ENCODE measurements at regions not wholly inside any gene's neighbourhood (a gene's known extent, or its start where the extent isn't known, plus 50 kb on each side); places are given as distances from the start of the nearest gene placed in this dataset.
"Not testable (repeated sequence)": the region's sequence is repeated elsewhere in the genome, so short reads cannot be mapped to it uniquely, and the experiment has no call there.

DNA sequence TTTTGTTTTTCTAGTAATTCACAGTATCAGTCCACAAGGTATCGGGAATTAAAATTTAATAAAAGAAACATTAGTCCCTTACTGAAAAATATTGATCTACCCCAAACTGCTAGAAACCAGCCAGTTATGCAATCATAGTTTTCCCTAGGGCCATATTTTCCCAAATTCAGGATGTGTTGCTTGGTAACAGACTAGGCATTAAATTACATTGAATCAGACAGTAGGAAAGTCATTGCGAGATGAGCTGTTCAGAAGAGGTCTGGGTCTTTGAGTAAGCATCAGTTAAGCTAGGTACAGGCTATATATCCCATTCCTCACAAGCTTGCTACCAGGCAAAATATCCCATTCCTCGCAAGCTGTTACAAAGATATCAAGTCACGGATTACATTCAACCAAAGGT, 123.0 kb upstream of the CCDC150 start:
- DNase-seq (ENCODE audit: low read depth in 2 of 2, low spot score in 1 of 2): no peak

DNA sequence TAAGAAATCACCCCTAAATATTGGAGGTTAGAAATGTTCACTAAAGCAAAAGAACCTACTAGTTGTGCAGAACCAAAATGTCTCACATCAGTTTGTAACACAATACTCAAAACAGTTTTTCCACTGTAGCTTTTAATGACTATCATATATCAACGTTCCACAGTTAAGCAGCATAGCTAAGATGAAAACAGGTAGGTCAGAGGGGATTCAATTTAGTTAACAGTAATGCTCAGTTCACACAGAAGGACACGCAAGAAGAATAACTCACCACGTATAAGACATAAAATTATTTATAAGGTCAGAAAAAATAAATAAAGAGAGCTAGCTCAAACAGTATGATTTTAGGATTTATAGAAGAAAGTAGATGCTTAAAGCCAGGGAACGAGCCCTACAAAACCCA, 118.9 kb upstream of the CCDC150 start:
- DNase-seq (ENCODE audit: low read depth in 2 of 2, low spot score in 1 of 2): no peak

DNA sequence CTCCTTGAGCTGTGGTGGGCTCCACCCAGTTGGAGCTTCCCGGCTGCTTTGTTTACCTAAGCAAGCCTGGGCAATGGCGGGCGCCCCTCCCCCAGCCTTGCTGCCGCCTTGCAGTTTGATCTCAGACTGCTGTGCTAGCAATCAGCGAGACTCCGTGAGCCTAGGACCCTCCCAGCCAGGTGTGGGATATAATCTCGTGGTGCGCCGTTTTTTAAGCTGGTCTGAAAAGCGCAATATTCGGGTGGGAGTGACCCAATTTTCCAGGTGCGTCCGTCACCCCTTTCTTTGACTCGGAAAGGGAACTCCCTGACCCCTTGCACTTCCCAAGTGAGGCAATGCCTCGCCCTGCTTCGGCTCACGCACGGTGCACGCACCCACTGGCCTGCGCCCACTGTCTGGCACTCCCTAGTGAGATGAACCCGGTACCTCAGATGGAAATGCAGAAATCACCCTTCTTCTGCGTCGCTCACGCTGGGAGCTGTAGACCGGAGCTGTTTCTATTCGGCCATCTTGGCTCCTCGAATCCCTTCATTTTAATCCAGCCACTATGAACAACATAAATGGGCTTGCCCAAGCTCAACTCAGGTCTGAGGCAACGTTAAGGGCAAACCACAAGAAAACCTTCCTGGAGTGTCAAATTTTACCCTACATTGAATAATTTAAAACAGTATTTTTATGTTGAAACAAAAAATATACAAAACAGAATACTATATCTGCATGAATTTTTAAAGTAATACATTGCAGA, 112.4 kb upstream of the CCDC150 start:
- DNase-seq (ENCODE audit: low read depth in 2 of 2, low spot score in 1 of 2): not testable (repeated sequence)

DNA sequence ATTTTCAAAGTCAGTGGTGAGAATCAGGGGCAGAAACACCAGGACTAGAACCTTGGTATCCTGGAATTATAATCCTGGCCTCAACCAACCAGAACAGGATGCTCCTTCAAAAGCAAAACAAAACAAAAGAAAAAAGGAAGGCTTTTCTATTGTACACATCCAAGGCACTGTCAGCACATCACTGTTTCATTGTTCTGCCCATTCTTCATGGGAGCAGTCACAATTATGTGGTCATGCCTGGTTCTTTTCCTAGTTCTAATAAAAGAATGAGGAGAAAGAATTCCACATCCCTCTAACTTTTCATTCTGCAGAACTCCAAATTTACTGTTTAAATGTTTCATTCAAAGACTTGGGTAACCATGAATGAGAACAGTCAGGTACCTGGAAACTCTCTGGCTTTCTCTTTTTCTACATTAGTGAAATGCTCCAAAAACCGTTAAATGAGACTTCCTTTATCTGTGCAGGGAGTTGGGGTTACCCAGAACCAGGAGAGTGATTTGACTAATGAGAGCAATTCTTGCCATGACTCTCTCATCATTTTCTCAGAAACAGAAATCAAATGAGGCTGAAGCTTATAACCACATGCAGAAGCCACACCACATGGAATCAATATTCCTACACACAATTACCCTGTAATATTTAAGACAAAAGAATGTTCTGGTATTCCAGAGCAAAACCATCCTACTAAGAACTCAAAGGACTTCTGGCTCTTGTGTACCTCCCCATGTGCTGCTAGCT, 110.9 kb upstream of the CCDC150 start:
- DNase-seq (ENCODE audit: low read depth in 2 of 2, low spot score in 1 of 2): no peak

DNA sequence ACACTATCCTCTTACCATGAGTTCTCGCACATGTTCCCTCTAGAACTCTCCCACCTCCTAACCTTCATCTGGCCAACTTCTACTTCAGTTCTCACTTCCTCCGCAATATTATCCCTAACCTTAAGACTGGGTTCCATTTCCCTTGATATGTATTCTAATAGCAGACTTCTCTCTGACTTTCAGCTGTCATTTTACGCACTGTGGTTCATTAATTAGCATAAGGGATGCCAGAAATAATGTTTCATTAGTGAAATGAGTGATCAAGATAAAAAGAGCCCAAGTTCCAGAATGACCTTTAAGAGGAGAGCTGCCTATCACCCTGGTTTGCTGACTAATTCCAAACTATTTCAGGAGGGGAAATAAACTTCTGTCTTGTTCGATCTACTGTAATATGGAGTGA, 108.6 kb upstream of the CCDC150 start:
- no peak for DNase-seq (ENCODE audit: low read depth in 2 of 2, low spot score in 1 of 2)

DNA sequence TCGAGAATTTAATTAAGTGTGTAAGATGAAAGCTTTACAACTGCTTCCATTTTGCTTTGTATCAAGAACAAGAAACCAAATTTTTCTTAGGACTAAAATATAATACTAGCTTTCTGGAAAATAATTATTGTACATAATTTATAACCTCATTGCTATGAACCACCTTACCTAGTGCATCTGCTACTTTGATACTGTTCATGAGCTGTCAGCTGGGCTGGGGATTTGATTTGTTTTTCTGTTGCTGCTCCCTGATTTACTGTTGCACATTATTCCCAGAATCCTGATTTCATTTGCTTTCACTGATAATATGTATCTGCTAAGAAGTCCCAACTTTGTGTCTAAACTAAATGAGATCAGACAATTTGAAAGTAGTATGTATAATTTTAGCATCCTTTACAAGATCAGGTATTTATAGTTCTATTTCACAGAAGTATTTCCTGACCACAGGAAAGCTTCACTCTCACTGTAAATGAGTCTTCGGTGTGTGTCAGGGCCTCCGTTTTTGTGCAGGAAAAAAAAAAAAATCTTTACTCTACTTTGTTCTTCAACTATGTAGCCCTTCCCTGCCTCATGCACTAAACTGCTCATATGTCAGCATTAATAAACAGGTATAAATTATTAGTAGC, 105.6 kb upstream of the CCDC150 start:
- no peak for DNase-seq (ENCODE audit: low read depth in 2 of 2, low spot score in 1 of 2)

DNA sequence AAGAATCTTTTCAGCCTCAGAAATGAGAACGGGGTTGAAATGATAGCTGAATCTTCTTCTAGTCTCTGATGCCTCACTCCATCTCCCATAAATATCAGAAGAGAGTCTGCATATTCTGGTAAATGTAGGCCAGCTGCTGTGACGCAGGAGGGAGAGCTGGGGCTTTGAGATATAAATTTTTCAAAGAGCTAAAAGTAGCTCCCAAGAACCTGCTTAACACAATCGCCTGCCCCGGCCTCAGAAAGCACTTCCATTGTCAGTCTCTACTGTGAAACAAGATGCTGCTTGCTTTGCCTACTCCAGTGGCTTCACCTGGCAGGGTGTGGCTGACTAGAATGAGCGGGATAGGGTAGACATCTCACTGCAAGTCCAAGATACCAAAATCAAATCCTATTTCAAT, 105.0 kb upstream of the CCDC150 start:
- no peak for DNase-seq (ENCODE audit: low read depth in 2 of 2, low spot score in 1 of 2)

DNA sequence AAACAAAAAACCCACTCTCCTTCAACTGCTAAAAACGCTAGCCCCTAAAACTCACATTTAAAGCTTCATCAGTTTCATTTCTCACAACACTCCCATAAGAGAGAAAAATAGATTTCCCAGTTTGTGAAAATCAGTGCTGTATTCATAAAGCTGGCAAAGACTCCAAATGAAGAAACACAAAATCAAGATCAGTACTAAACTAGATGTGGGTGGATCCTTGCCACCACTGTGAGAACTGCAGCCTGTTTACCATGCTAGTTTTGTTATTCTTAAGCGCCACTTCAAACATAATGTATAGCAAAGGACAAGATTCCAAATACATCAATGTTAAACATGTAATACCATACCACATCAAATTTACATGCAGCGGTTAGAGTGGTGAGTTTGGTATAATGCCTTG, 104.5 kb upstream of the CCDC150 start:
- DNase-seq (ENCODE audit: low read depth in 2 of 2, low spot score in 1 of 2): no peak

DNA sequence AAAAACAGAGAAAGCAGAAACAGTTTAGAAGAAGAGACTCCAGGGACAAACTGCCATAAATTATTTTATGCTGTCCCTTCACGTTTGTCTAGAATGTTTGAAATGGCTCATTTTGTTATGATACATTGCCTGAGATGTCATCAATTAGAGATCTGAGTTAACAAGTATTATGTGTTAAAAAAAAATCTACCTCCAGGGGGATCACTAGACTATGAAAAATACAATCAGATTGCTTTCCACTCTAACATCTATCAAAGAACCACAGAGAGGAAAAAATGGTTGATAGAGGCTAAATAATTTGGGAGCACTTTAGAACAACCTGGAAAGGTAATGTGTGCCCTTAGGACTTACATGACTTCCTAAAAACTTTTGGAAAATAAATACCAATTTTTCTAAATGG, 103.8 kb upstream of the CCDC150 start:
- DNase-seq (ENCODE audit: low read depth in 2 of 2, low spot score in 1 of 2): no peak

DNA sequence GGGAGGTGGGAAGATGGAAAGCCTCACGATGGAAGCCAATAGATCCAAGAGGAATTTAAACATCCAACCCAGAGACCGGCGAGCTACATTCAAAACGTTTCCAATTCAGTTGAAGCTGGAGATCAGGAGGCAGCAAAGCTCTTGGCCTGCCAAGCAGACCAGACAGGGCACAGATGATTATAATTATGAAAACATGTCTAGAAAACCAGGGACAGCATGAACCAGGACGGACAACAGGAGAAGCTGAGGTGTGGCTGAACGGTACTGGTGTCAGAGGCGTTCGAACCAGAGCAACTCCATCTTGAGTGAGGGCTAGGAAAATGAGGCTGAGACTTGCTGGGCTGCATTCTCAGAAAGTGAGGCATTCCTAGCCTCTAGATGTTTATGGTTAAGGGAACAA, 102.2 kb upstream of the CCDC150 start:
- no peak for DNase-seq (ENCODE audit: low read depth in 2 of 2, low spot score in 1 of 2)

DNA sequence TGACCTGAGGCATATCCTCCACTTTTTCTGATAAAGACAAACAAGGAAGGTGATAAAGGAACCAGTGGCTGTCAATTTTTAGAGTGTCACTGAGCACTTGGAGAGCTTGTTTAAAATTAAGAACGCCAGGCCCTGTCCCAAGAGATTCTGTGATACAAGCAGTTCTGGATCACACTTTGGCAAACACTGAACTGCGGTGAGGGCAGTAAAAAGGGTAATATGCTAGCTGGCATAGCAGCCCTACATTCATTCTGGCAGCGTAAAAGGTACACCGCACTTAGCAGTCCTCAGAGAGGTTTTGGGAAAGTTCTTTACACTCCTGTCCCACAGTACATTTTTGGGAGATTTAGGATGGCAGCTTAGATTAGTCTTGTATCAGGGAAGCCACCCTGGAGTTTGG, 101.3 kb upstream of the CCDC150 start:
- no peak for DNase-seq (ENCODE audit: low read depth in 2 of 2, low spot score in 1 of 2)

DNA sequence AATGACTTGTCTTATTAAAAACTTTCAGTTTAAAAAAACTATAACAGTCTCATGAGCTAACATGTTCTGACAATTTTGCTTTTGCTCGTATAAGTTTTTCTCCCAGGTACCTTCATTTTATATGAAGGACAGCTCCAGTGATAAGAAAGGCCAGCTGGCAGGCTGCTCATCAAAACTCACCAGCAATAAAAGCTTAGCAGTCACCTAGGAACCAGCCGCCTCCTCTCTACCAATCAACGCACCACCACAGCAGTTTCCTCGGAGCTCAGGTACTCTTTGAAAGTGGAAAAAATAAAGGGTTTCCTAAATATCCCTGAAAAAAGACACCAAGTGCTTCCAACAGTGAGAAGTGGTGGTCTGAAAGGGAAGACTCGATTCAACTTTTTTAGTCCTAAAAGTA, 100.9 kb upstream of the CCDC150 start:
- DNase-seq (ENCODE audit: low read depth in 2 of 2, low spot score in 1 of 2): no peak

DNA sequence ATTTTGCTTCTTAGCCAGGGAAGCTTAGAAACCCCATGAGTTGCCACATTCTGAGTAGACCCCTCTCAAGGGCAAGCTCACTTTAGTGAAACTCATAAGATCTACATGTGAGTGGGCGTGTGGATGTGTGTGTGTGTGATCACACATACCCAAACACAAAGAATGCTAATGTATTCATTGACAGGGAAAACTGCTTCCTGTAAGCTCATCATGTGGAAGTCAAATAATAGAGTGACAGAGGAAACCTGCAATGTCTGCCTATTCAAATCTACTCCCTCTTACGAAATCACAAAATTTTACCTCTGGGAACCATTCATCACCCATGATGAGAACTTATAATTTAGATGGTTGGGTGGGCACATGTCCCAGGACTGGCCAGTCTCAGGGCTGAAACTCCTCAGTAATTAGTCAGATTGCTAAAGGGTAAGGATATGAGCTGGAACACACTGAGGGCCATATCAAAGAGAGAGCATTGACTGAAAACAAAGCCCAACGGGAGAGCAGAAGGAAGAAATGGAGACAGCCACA, 94.5 kb upstream of the CCDC150 start:
- DNase-seq (ENCODE audit: low read depth in 2 of 2, low spot score in 1 of 2): no peak

DNA sequence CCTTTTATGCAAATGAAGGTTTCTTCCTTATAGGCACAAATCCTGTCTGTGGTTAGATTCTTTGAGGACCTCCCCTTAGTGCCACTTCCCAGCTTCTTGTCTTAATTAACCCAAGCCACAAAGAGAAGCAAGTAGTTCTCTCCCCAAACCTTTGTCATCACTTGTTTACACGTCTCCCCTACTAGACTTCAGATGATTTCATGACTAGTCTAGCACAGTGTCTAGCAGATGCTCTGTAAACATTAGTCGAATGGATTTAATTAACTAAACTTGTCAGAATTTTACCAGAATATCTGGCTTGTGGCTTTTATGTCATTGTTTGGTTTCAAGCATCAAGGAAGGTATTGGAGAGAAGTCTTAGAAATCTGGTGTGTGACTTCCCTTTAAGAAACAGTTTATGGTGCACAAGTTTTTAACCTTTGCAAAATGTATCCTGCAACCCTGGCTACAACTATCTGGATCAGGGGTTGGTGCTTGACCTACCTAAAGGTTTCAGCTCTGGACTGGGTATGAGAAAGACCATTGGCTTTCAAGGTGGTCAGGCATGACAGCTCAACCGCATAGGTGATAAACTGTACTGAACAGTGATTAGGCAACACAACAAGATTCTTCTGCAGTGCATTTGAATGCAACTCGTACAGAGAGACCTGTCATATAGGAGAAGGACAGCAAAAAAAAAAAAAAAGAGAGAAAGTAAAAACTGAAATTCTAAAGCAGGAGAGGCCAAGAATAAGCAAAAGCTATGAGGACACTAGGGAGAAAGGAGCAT, 93.2 kb upstream of the CCDC150 start:
- DNase-seq (ENCODE audit: low read depth in 2 of 2, low spot score in 1 of 2): no peak

DNA sequence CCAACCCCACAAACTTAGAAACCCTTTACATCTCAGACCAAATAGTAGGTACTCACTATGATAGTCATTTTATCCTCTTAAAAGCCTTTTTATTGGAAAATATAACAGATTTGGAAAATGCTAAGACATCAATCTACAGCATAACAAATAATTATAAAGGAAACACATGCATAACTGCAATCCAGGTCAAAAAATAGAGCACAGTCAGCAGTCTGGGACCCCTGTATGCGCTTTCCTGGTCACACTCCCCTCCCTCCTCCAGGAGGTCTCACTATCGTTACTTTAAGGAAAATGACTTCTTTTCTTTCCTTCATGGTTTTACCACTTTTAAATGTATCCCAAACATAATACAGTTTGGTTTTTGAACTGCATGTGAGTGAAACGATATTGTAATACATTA, 90.5 kb upstream of the CCDC150 start:
- DNase-seq (ENCODE audit: low read depth in 2 of 2, low spot score in 1 of 2): no peak

DNA sequence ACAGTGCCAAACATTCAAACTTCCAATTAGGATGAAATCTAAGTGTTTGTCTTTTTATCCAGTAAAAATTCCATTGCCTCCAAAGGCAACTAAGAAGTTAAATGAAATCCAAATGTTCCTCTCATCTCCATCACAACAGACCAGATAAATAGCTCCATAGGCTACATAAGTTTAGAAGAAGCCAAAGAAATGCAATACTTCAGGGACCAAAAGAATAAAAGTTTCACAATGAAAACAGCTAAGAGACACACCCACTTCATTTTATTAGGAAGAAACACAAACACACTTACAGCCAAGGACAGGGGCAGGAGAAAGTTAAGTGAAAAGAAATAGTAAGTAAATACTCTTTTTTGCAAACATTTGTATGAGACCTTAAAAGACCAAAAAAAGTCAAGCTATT, 88.5 kb upstream of the CCDC150 start:
- DNase-seq (ENCODE audit: low read depth in 2 of 2, low spot score in 1 of 2): no peak

DNA sequence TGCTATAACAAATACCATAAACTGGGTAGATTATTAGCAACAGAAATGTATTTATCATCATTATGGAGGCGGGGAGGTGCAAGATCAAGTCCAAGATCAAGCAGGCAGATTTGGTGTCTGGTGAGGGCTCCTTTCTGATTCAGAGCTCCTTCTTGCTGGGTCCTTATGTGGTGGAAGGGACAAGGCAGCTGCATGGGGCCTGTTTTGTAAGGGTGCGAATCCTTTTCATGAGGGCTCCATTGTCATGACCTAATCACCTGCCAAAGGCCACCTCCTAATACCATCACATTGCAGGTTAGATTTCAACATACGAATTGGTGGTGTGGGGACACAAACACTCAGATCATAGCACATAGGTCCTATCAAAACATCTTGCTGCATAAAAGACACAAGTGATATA, 84.4 kb upstream of the CCDC150 start:
- no peak for DNase-seq (ENCODE audit: low read depth in 2 of 2, low spot score in 1 of 2)

DNA sequence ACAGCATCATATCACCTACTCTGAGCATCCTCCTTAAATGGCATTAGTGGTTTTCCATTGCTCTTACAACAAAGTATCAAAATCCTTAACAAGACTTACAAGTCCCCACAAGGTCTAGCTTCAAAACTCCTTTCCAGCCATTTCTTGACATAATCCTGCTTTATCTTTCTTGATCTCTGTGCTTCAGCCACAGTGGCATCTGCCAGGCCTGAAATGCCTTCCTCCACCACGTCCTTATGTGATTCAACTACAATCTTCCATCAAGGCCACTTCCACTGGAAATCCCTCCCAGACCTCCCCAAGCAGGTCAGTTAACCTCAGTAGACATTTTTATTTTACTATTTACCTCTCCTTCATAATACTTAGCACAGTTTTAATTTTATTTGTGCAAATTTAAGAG, 83.8 kb upstream of the CCDC150 start:
- DNase-seq (ENCODE audit: low read depth in 2 of 2, low spot score in 1 of 2): no peak

DNA sequence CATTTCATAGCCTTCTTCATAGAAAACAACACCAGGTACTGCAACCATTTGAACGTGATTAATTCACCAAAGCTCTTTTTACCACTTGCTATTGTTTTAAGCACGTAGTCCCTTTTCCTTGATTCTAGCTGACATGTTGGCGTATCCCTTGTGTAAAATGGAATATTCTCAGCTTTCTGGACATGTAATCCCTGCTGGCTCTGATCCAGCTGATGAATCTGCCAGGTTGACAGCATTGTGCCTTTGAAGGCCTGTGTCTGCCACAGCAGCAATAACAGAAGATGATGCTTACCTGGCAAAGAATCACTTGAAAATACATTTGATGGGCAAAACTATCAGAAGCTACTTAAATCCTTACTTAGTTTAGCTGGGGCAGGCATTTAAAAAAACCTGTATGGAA, 81.0 kb upstream of the CCDC150 start:
- no peak for DNase-seq (ENCODE audit: low read depth in 2 of 2, low spot score in 1 of 2)

DNA sequence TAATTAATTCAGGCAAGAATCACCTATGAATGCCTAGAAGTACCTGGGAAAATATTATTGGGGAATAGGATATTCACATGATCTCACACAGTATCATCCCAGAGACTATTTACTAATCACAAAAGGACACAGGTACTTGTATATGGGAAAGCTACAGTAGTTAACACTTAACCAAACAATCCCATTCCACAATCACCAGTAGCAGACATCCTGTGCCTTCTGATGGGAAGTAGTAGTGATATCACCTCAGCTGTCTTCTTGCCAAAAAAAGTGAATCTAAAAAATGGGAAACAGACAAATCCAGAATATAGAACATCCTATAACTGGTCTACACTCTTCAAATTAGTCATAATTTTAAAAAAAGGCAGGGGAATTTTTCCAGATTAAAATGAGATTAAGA, 75.6 kb upstream of the CCDC150 start:
- no peak for DNase-seq (ENCODE audit: low read depth in 2 of 2, low spot score in 1 of 2)

DNA sequence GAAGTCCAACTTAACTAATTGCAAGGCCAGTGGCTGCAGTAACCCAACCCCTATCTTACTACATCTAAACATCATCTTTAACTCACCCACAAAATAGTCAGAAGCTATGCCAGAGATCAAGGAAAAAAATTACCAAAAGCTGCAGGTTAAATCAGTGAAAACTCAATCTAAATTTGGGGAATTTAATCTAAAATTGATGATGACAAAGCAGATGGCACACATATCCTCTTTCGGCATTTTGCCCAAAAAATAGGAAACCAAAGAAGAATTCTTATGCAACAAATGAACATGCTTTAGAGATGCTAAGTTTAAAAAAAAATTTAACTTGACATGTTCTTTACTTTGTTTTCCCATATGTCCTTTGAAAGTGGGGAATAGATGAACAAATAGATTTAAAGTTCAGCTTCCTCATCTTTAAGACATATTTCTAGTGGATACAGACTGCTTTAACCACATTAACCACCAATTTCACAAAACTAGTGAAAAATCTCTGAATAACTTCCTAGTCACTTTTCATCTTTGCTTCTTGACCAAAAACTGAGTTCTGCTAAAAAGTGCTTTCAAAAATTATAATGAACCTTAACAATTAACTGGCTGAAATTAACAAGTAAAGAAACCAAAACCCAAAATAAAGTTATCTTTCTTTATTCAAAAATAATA, 74.3 kb upstream of the CCDC150 start:
- DNase-seq (ENCODE audit: low read depth in 2 of 2, low spot score in 1 of 2): no peak
